GM23248 (cell line): ENCODE measurements at regions not wholly inside any gene's neighbourhood (a gene's known extent, or its start where the extent isn't known, plus 50 kb on each side); places are given as distances from the start of the nearest gene placed in this dataset.

Experiments
- DNase-seq: peaks from one replicate; pipeline ENCODE4 v3.0.0-alpha.2; 2015
- H2AFZ ChIP-seq: fragments of 200-600 bp; sonication (generic); 2 replicates; pipeline ENCODE4 v1.6.1; 2016; ENCODE audit warnings: antibody characterized with exemption
- H3F3A ChIP-seq: fragments of 200-600 bp; sonication (generic); 2 replicates; pipeline ENCODE4 v1.6.1; 2016; ENCODE audit warnings: mild to moderate bottlenecking, antibody characterized with exemption, mixed run types; ENCODE audit not compliant: insufficient read depth
- H3K27ac ChIP-seq: fragments of 200-600 bp; sonication (generic); 2 replicates; pipeline ENCODE4 v1.5.1; 2016; ENCODE audit warnings: mild to moderate bottlenecking
- H3K27me3 ChIP-seq: fragments of 200-600 bp; sonication (generic); replicated peaks from 2 replicates; pipeline ENCODE4 v1.6.1; 2016; ENCODE audit warnings: mild to moderate bottlenecking; ENCODE audit not compliant: insufficient read depth
- H3K36me3 ChIP-seq: fragments of 200-600 bp; sonication (generic); 2 replicates; pipeline ENCODE4 v1.6.1; 2016; ENCODE audit warnings: low read depth, mild to moderate bottlenecking
- H3K4me1 ChIP-seq: fragments of 200-600 bp; sonication (generic); 2 replicates; pipeline ENCODE4 v1.6.1; 2016; ENCODE audit warnings: mild to moderate bottlenecking; ENCODE audit not compliant: insufficient read depth
- H3K4me2 ChIP-seq: fragments of 200-600 bp; sonication (generic); one replicate; pipeline ENCODE4 v1.6.1; 2016; ENCODE audit warnings: mild to moderate bottlenecking; ENCODE audit not compliant: unreplicated experiment
- H3K4me3 ChIP-seq: fragments of 200-600 bp; sonication (generic); 2 replicates; pipeline ENCODE4 v1.5.1; 2016; ENCODE audit warnings: mild to moderate bottlenecking
- H3K79me2 ChIP-seq: fragments of 200-600 bp; sonication (generic); 2 replicates; pipeline ENCODE4 v1.6.1; 2016; ENCODE audit warnings: mild to moderate bottlenecking; ENCODE audit not compliant: insufficient read depth
- H3K9ac ChIP-seq: fragments of 200-600 bp; sonication (generic); 2 replicates; pipeline ENCODE4 v1.6.1; 2016; ENCODE audit warnings: mild to moderate bottlenecking
- H3K9me2 ChIP-seq: fragments of 200-600 bp; sonication (generic); 2 replicates; pipeline ENCODE4 v1.6.1; 2016; ENCODE audit warnings: mixed run types, mild to moderate bottlenecking, moderate library complexity; ENCODE audit not compliant: insufficient read depth
- H3K9me3 ChIP-seq: fragments of 200-600 bp; sonication (generic); one replicate; pipeline ENCODE4 v1.6.1; 2017; ENCODE audit warnings: low read depth
- H4K20me1 ChIP-seq: fragments of 200-600 bp; sonication (generic); 2 replicates; pipeline ENCODE4 v1.6.0; 2016; ENCODE audit not compliant: insufficient read depth
- EZH2 ChIP-seq: fragments of 200-600 bp; sonication (generic); IDR thresholded peaks from 2 replicates; pipeline ENCODE4 v1.6.1; 2018; ENCODE audit warnings: antibody characterized with exemption, mild to moderate bottlenecking; ENCODE audit not compliant: insufficient read depth, poor library complexity, severe bottlenecking
- EZH2phosphoT487 ChIP-seq: fragments of 200-600 bp; sonication (generic); IDR thresholded peaks from 2 replicates; pipeline ENCODE4 v1.6.1; 2018; ENCODE audit warnings: antibody characterized with exemption, moderate library complexity, mild to moderate bottlenecking, low read depth; ENCODE audit not compliant: insufficient read depth
- WGBS, 2 experiments: methylation state at CpG; one replicate each; pipeline ENCODE4 v1.1.6; 2015 to 2017; ENCODE audit warnings: low lambda C conversion rate in 2 of 2, low coverage in 1 of 2; ENCODE audit errors: missing lambda C conversion rate in 2 of 2; 5-methylcytosine and 5-hydroxymethylcytosine counted together
- in situ Hi-C: fragments of 300-500 bp; cut with MboI; formaldehyde crosslinking; loops from 2 replicates; pipeline ENCODE4 v1.15.0; 2020

DNA sequence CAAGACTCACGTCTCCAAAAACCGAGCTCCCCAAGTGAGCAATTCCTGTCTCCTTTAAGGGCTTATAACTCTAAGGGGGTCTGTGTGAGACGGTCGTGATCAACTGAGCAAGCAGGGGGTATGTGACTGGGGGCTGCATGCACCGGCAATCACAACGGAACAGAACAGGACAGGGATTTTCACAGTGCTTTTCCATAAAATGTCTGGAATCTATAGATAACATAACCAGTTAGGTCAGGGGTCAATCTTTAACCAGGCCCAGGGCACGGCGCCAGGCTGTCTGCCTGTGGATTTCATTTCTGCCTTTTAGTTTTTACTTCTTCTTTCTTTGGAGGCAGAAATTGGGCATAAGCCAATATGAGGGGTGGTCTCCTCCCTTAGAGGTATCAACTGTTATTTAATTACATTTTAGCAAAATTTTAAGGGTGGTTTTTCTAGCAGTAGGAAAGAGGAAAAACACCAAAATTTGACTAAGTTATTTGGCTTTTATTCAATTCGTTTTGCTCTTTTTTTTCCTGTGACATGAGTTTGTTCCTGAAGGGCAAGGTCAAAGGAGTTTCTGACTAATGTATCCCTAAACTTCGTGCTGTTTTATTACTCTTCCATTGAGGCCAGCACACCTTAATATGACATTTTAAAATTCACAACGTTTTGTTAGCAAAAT lies 121.4 kb upstream of the SEC61G start:
- 86 to 87% methylated on average over 11 of the region's 11 CpGs for WGBS, 2 experiments
- Histone ChIP-seq H3F3A (no peaks in the 10 kb centered on the region), H3K4me3 (no peak overlapping the region), H3K9ac (no peak overlapping the region), H4K20me1 (no peaks in the 10 kb centered on the region), H3K9me2 (no peaks in the 10 kb centered on the region), H3K4me2 (no peak overlapping the region), H3K27ac (no peak overlapping the region), H3K27me3 (no peaks in the 10 kb centered on the region), H3K4me1 (no peaks in the 10 kb centered on the region), H3K9me3 (no peaks in the 10 kb centered on the region), H3K36me3 (no peaks in the 10 kb centered on the region), H2AFZ (no peak overlapping the region), H3K79me2 (no peaks in the 10 kb centered on the region)
- DNase-seq: no peak
- no peak for TF ChIP-seq EZH2
- TF ChIP-seq EZH2phosphoT487: no peak
- in situ Hi-C loops: no loop called here

DNA sequence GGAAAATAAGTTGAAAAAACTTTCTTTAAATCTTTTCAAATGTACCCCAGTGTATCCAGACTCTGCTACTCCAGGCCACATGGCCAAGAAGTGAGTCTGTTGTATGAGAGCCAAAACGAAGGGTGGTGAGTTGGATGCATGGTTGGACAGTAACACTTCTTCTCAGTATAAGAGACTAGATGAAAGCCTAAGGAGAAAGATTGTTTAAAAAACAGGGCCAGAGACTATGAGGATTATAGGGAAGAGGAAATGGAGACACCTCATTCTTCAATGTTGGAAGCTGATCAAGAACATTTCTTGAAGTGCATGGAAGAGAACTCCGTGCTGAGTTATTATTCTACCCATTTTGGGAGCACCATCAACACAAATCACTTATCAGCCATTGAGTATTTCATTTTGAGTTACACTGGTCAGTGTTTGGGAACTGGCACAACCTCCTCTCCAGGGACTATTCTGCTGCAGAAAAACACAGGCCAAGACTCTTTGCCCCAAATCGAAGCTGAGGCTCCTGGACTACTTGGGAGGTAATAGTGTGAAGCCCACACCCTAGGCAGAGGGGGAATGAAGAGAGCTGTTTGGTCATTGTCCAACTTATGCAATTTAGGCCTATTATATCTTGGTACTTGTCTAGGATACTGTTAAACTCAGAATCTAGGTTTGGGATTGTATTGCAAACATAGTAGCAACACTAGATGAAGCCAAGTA lies 123.0 kb upstream of the SEC61G start:
- Histone ChIP-seq H3K4me2 (no peak overlapping the region), H4K20me1 (no peaks in the 10 kb centered on the region), H3K79me2 (no peaks in the 10 kb centered on the region), H3K27ac (no peak overlapping the region), H3K27me3 (no peaks in the 10 kb centered on the region), H2AFZ (no peak overlapping the region), H3K4me3 (no peak overlapping the region), H3K36me3 (no peaks in the 10 kb centered on the region), H3K9ac (no peak overlapping the region), H3F3A (no peaks in the 10 kb centered on the region), H3K9me2 (no peaks in the 10 kb centered on the region), H3K9me3 (no peaks in the 10 kb centered on the region), H3K4me1 (no peaks in the 10 kb centered on the region)
- in situ Hi-C loops: no loop called here
- TF ChIP-seq EZH2: no peak
- no peak for TF ChIP-seq EZH2phosphoT487
- DNase-seq: no peak
- WGBS, 2 experiments: 23 to 24% methylated on average over 3 of the region's 3 CpGs

DNA sequence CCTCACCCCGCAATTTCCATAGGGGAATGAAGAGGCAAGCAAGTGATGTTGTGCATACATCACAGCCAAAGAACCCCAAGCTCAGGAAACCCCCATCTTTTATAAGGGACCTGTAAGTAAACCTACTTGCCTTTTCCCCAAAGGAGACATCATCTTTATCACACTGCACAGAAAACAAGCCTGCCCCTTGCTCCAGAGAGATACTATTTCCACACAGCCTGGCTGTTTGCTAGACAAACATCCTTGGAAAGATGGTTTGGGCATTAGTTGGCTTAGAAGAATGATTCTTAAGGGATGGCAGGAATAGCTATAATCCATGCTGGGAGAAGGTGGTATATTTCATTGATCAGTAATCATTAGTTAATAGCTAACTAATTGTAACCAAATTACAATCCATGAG lies 123.7 kb upstream of the SEC61G start:
- no peak for DNase-seq
- no peaks in the 10 kb centered on the region for H3K4me1 ChIP-seq
- H3K4me2 ChIP-seq: no peak overlapping the region
- no peaks in the 10 kb centered on the region for H4K20me1 ChIP-seq
- 95 to 100% methylated on average over 1 of the region's 1 CpG for WGBS, 2 experiments
- H3K27ac ChIP-seq: no peak overlapping the region
- H3K9me3 ChIP-seq: no peaks in the 10 kb centered on the region
- H3K9me2 ChIP-seq: no peaks in the 10 kb centered on the region
- H2AFZ ChIP-seq: no peak overlapping the region
- H3F3A ChIP-seq: no peaks in the 10 kb centered on the region
- H3K4me3 ChIP-seq: no peak overlapping the region
- H3K27me3 ChIP-seq: no peaks in the 10 kb centered on the region
- H3K79me2 ChIP-seq: no peaks in the 10 kb centered on the region
- no peak overlapping the region for H3K9ac ChIP-seq
- H3K36me3 ChIP-seq: no peaks in the 10 kb centered on the region
- in situ Hi-C loops: no loop called here
- TF ChIP-seq EZH2 (no peak), EZH2phosphoT487 (no peak)

- H3K9ac ChIP-seq: no peak overlapping the region
- no peak overlapping the region for H3K4me2 ChIP-seq
- H3F3A ChIP-seq: no peaks in the 10 kb centered on the region
- H3K27me3 ChIP-seq: no peaks in the 10 kb centered on the region
- no peaks in the 10 kb centered on the region for H3K9me2 ChIP-seq
- TF ChIP-seq EZH2phosphoT487 (no peak), EZH2 (no peak)
- in situ Hi-C loops: no loop called here
- H2AFZ ChIP-seq: no peak overlapping the region
- H3K9me3 ChIP-seq: no peaks in the 10 kb centered on the region
- no peak overlapping the region for H3K4me3 ChIP-seq
- WGBS, 2 experiments: 97 to 100% methylated on average over 1 of the region's 1 CpG
- H3K27ac ChIP-seq: no peak overlapping the region
- no peaks in the 10 kb centered on the region for H3K4me1 ChIP-seq
- H3K36me3 ChIP-seq: no peaks in the 10 kb centered on the region
- H4K20me1 ChIP-seq: no peaks in the 10 kb centered on the region
- no peaks in the 10 kb centered on the region for H3K79me2 ChIP-seq
- no peak for DNase-seq
Observed at GRCh38 chr7:54883576-54883975, 124.6 kb upstream of the SEC61G start.
